HTR-8/SVneo (cell line): ENCODE measurements at regions not wholly inside any gene's neighbourhood (a gene's known extent, or its start where the extent isn't known, plus 50 kb on each side); places are given as distances from the start of the nearest gene placed in this dataset.

ENCODE experiments used
- DNase-seq: peaks from one replicate; pipeline ENCODE4 v3.0.0; 2011; ENCODE audit warnings: low spot score, mixed read lengths; ENCODE audit not compliant: insufficient read length
- FAIRE-seq: peaks from 2 replicates; lab custom pipeline; 2011; peaks lifted over from hg19 to GRCh38; lab: Jason Lieb, UNC

- FAIRE-seq (no peak), DNase-seq (no peak)
Observed at GRCh38 chr18:28808373-28808772, 631.4 kb upstream of the CDH2 start.

- FAIRE-seq = no peak
Observed at GRCh38 chr18:28805491-28805890, 628.6 kb upstream of the CDH2 start.

GRCh38 chr18:28804512-28805202 lies 627.7 kb upstream of the CDH2 start:
- DNase-seq (no peak), FAIRE-seq (no peak)

More at GRCh38 chr18:28805491-28805890, 628.6 kb upstream of the CDH2 start:
- no peak for DNase-seq

GRCh38 chr18:28802546-28802945 lies 625.6 kb upstream of the CDH2 start:
- no peak for FAIRE-seq

GRCh38 chr18:28801876-28802275 lies 624.9 kb upstream of the CDH2 start:
- FAIRE-seq (no peak), DNase-seq (no peak)

More at GRCh38 chr18:28802546-28802945, 625.6 kb upstream of the CDH2 start:
- no peak for DNase-seq

- no peak for FAIRE-seq
- no peak for DNase-seq
Observed at GRCh38 chr18:28794459-28795245, 617.7 kb upstream of the CDH2 start.

- DNase-seq (no peak), FAIRE-seq (no peak)
Observed at GRCh38 chr18:28793901-28794300, 617.0 kb upstream of the CDH2 start.

GRCh38 chr18:28792404-28793086 lies 615.6 kb upstream of the CDH2 start:
- FAIRE-seq (no peak), DNase-seq (no peak)

GRCh38 chr18:28791101-28791500 lies 614.2 kb upstream of the CDH2 start:
- FAIRE-seq = no peak

GRCh38 chr18:28789502-28789901 lies 612.6 kb upstream of the CDH2 start:
- no peak for FAIRE-seq
- no peak for DNase-seq

More at GRCh38 chr18:28791101-28791500, 614.2 kb upstream of the CDH2 start:
- no peak for DNase-seq

- no peak for FAIRE-seq
- DNase-seq = no peak
Observed at GRCh38 chr18:28786926-28787325, 610.0 kb upstream of the CDH2 start.

- no peak for FAIRE-seq
- no peak for DNase-seq
Observed at GRCh38 chr18:28781616-28782362, 604.9 kb upstream of the CDH2 start.

- FAIRE-seq (no peak), DNase-seq (no peak)
Observed at GRCh38 chr18:28778706-28779105, 601.8 kb upstream of the CDH2 start.

- no peak for FAIRE-seq
- no peak for DNase-seq
Observed at GRCh38 chr18:28777756-28778155, 600.8 kb upstream of the CDH2 start.

- DNase-seq (no peak), FAIRE-seq (no peak)
Observed at GRCh38 chr18:28771849-28772248, 594.9 kb upstream of the CDH2 start.

GRCh38 chr18:28768791-28769768 lies 592.1 kb upstream of the CDH2 start:
- DNase-seq (no peak), FAIRE-seq (no peak)

GRCh38 chr18:28767727-28768211 lies 590.8 kb upstream of the CDH2 start:
- DNase-seq = no peak
- FAIRE-seq = no peak

GRCh38 chr18:28767201-28767600 lies 590.3 kb upstream of the CDH2 start:
- FAIRE-seq (no peak), DNase-seq (no peak)

- DNase-seq (no peak), FAIRE-seq (no peak)
Observed at GRCh38 chr18:28766721-28767120, 589.8 kb upstream of the CDH2 start.
